SW480 (cell line): ENCODE measurements at regions not wholly inside any gene's neighbourhood (a gene's known extent, or its start where the extent isn't known, plus 50 kb on each side); places are given as distances from the start of the nearest gene placed in this dataset.

ENCODE experiments used
- DNase-seq: peaks from one replicate; pipeline ENCODE4 v3.0.0-alpha.2; 2016; ENCODE audit warnings: low spot score

DNA sequence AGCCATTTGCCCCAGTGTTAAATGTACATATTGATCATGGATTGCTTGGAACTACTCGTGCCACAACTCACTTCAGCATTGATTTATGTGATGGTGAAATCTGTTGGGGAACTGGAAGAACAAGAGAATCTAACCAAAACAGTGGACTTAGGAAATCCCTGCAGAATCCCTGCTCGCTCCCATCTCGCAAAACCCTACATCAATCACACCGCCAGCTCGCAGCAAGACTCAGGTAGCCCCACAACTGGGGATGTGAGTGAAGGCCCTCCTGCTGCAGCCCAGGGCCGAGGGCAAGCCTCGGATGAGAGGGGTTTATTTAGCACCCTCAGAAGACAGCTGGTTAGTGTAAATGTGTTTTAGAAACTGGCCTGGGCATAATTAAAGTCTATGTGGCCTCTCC lies 171.6 kb downstream of the ANAPC1 start:
- no peak for DNase-seq

- DNase-seq: no peak
These were observed 171.0 kb downstream of the ANAPC1 start for GRCh38 chr2:111712940-111713515.

DNA sequence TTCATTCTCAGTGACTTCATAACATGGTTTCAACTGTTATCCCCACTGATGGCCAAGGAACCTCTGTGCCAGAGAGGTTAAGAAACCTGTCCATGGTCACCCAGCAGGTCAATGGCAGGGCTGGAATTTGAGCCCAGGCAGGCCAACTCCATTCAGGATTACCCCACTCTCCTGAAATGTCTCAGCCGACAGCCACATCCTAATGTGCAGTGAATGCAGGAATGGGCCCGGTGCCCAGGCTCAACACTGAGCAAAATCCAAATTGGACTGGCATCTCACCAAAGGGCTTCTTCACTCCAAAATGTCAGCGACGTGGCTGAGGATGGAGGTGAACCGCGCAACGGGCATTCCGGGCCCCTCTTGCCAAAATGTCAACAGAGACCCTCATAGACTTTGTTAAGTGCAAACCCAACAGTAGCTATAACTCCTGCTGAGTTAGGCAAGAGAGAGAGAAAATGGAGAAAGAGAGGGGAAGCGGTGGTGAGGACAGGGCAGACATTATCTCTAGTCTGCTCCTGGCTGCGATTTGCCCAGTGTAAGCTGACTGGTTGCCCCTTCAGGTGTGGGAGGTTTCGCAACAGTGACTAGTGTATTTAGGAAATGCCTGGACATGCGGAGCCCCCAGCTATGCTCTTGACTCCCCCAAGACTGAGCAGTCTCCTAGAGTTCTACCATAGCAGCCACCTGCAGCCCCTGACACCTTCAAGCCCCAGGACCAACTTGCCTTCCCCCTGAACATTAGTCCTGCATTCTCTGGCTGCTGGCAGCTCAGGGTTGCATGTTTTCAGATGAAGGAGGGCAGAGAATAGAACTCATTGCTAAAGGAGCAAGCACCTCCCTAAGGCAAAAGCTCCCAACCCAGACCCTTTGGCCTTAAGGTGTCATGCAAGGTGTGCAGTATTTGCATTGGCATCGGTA lies 167.7 kb downstream of the ANAPC1 start:
- DNase-seq: no peak

DNA sequence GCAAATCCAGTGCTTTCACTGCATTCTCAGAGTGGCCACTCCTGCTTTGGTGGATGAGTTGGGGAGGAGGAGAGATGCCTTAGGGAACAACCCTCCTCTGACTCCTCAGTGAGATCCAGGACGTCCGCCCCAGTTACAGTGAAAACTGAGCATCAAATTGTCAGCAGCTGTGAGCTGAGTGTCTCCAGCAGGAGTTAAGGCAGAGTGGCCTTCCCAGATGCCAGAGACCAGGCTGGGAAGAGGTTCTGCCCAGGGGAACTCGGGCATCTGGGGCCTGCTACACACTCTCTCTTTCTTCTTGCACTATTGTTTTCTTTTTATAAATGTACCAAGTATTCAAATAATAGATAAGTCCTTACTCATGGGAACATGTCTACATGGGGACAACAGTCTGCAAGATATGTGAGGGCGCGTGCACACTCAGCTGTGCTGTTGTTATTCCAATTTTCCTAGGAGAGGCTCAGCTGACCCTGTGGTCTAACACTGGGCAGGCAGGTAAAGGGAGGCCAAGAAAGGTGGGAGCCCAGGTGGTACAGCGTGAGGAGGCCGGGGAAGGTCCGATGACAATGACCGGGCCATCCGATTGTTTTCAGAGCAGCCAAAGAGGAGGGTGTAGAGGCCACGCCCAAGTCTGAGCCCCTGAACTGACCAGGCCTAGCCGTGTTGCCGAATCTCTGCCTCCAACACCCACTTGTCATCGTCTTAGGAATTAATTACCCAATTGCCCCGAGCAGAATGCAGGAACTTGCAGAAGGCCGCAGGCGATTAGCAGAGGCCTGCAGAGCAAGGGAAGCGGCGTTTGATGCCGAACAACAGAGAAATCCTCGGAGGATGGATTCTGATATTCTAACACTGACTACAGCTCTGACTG lies 166.9 kb downstream of the ANAPC1 start:
- DNase-seq: no peak
